ENCODE measurements at regions not wholly inside any gene's neighbourhood (a gene's known extent, or its start where the extent isn't known, plus 50 kb on each side); places are given as distances from the start of the nearest gene placed in this dataset.
"Not testable (repeated sequence)": the region's sequence is repeated elsewhere in the genome, so short reads cannot be mapped to it uniquely, and the experiment has no call there.

GRCh38 chr1:195193134-195193533 lies 1415.1 kb downstream of the KCNT2 start:
- H3K27ac ChIP-seq (ENCODE audit: low read length), result no peak overlapping the region
- ATAC-seq, result no peak

GRCh38 chr1:195188821-195189220 lies 1419.4 kb downstream of the KCNT2 start:
- H3K27me3 ChIP-seq (ENCODE audit: control insufficient read depth, insufficient read depth), result no peaks in the 10 kb centered on the region
- H3K9me3 ChIP-seq (ENCODE audit: control insufficient read depth, low read length), result no peaks in the 10 kb centered on the region
- no peaks in the 10 kb centered on the region for H3K4me1 ChIP-seq (ENCODE audit: control insufficient read depth, insufficient read depth, low read length)
- intact Hi-C loops (cut with DNase I), result no loop called here
- H3K4me3 ChIP-seq (ENCODE audit: low read length), result no peak overlapping the region
- ATAC-seq (no peak), DNase-seq (no peak)
- 41% methylated on average over 3 of the region's 3 CpGs for WGBS
- no peak overlapping the region for H3K27ac ChIP-seq (ENCODE audit: low read length)

More at GRCh38 chr1:195193134-195193533, 1415.1 kb downstream of the KCNT2 start:
- intact Hi-C loops (cut with DNase I), result no loop called here
- Histone ChIP-seq H3K27me3 (ENCODE audit: control insufficient read depth, insufficient read depth) (no peaks in the 10 kb centered on the region), H3K4me1 (ENCODE audit: control insufficient read depth, insufficient read depth, low read length) (no peaks in the 10 kb centered on the region), H3K9me3 (ENCODE audit: control insufficient read depth, low read length) (no peaks in the 10 kb centered on the region), H3K4me3 (ENCODE audit: low read length) (no peak overlapping the region)
- WGBS, result 79% methylated on average over 3 of the region's 3 CpGs
- no peak for DNase-seq

- H3K4me1 ChIP-seq (ENCODE audit: control insufficient read depth, insufficient read depth, low read length), result no peaks in the 10 kb centered on the region
- no peaks in the 10 kb centered on the region for H3K27me3 ChIP-seq (ENCODE audit: control insufficient read depth, insufficient read depth)
- H3K27ac ChIP-seq (ENCODE audit: low read length), result no peak overlapping the region
- DNase-seq (no peak), ATAC-seq (no peak)
- H3K9me3 ChIP-seq (ENCODE audit: control insufficient read depth, low read length), result no peaks in the 10 kb centered on the region
- intact Hi-C loops (cut with DNase I), result no loop called here
- no peak overlapping the region for H3K4me3 ChIP-seq (ENCODE audit: low read length)
- 16% methylated on average over 3 of the region's 3 CpGs for WGBS
Observed at GRCh38 chr1:195186544-195186943, 1421.7 kb downstream of the KCNT2 start.

- WGBS, result 47% methylated on average over 2 of the region's 2 CpGs
- no peaks in the 10 kb centered on the region for H3K9me3 ChIP-seq (ENCODE audit: control insufficient read depth, low read length)
- H3K4me3 ChIP-seq (ENCODE audit: low read length), result no peak overlapping the region
- no peak overlapping the region for H3K27ac ChIP-seq (ENCODE audit: low read length)
- no peak for DNase-seq
- no peak for ATAC-seq
- H3K27me3 ChIP-seq (ENCODE audit: control insufficient read depth, insufficient read depth), result no peaks in the 10 kb centered on the region
- no peaks in the 10 kb centered on the region for H3K4me1 ChIP-seq (ENCODE audit: control insufficient read depth, insufficient read depth, low read length)
- intact Hi-C loops (cut with DNase I), result no loop called here
Observed at GRCh38 chr1:195185736-195186135, 1422.5 kb downstream of the KCNT2 start.

GRCh38 chr1:195185321-195185720 lies 1422.9 kb downstream of the KCNT2 start:
- Histone ChIP-seq H3K27me3 (ENCODE audit: control insufficient read depth, insufficient read depth) (no peaks in the 10 kb centered on the region), H3K9me3 (ENCODE audit: control insufficient read depth, low read length) (no peaks in the 10 kb centered on the region), H3K4me1 (ENCODE audit: control insufficient read depth, insufficient read depth, low read length) (no peaks in the 10 kb centered on the region), H3K27ac (ENCODE audit: low read length) (no peak overlapping the region), H3K4me3 (ENCODE audit: low read length) (no peak overlapping the region)
- ATAC-seq (no peak), DNase-seq (no peak)
- WGBS, result 55% methylated on average over 4 of the region's 4 CpGs
- intact Hi-C loops (cut with DNase I), result no loop called here

GRCh38 chr1:195173753-195174152 lies 1434.5 kb downstream of the KCNT2 start:
- ATAC-seq (no peak), DNase-seq (no peak)
- no peaks in the 10 kb centered on the region for H3K9me3 ChIP-seq (ENCODE audit: control insufficient read depth, low read length)
- intact Hi-C loops (cut with DNase I), result no loop called here
- no peak overlapping the region for H3K27ac ChIP-seq (ENCODE audit: low read length)
- no peaks in the 10 kb centered on the region for H3K4me1 ChIP-seq (ENCODE audit: control insufficient read depth, insufficient read depth, low read length)
- no peak overlapping the region for H3K4me3 ChIP-seq (ENCODE audit: low read length)
- no peaks in the 10 kb centered on the region for H3K27me3 ChIP-seq (ENCODE audit: control insufficient read depth, insufficient read depth)

GRCh38 chr1:195159795-195160194 lies 1448.4 kb downstream of the KCNT2 start:
- H3K27ac ChIP-seq (ENCODE audit: low read length); H3K4me3 ChIP-seq (ENCODE audit: low read length); H3K4me1 ChIP-seq (ENCODE audit: control insufficient read depth, insufficient read depth, low read length); H3K27me3 ChIP-seq (ENCODE audit: control insufficient read depth, insufficient read depth); DNase-seq; ATAC-seq; H3K9me3 ChIP-seq (ENCODE audit: control insufficient read depth, low read length); intact Hi-C loops (cut with DNase I): not testable (repeated sequence)
- 81% methylated on average over 1 of the region's 1 CpG for WGBS

- H3K4me3 ChIP-seq (ENCODE audit: low read length), result no peak overlapping the region
- no peaks in the 10 kb centered on the region for H3K27me3 ChIP-seq (ENCODE audit: control insufficient read depth, insufficient read depth)
- no peak for DNase-seq
- ATAC-seq, result no peak
- WGBS, result 75% methylated on average over 4 of the region's 4 CpGs
- intact Hi-C loops (cut with DNase I), result no loop called here
- no peak overlapping the region for H3K27ac ChIP-seq (ENCODE audit: low read length)
- H3K4me1 ChIP-seq (ENCODE audit: control insufficient read depth, insufficient read depth, low read length), result no peaks in the 10 kb centered on the region
- H3K9me3 ChIP-seq (ENCODE audit: control insufficient read depth, low read length), result no peaks in the 10 kb centered on the region
Observed at GRCh38 chr1:195158091-195158490, 1450.1 kb downstream of the KCNT2 start.

GRCh38 chr1:195153107-195153506 lies 1455.1 kb downstream of the KCNT2 start:
- no peak overlapping the region for H3K4me3 ChIP-seq (ENCODE audit: low read length)
- no peak for ATAC-seq
- H3K4me1 ChIP-seq (ENCODE audit: control insufficient read depth, insufficient read depth, low read length), result no peaks in the 10 kb centered on the region
- WGBS, result 82% methylated on average over 1 of the region's 1 CpG
- DNase-seq, result no peak
- intact Hi-C loops (cut with DNase I), result no loop called here
- no peak overlapping the region for H3K27ac ChIP-seq (ENCODE audit: low read length)
- no peaks in the 10 kb centered on the region for H3K9me3 ChIP-seq (ENCODE audit: control insufficient read depth, low read length)
- no peaks in the 10 kb centered on the region for H3K27me3 ChIP-seq (ENCODE audit: control insufficient read depth, insufficient read depth)

GRCh38 chr1:195150768-195151167 lies 1457.5 kb downstream of the KCNT2 start:
- no peaks in the 10 kb centered on the region for H3K4me1 ChIP-seq (ENCODE audit: control insufficient read depth, insufficient read depth, low read length)
- ATAC-seq, result no peak
- WGBS, result 97% methylated on average over 3 of the region's 3 CpGs

GRCh38 chr1:195141294-195141693 lies 1466.9 kb downstream of the KCNT2 start:
- H3K9me3 ChIP-seq (ENCODE audit: control insufficient read depth, low read length), result peaks cover 2% of the 10 kb centered on the region
- H3K4me1 ChIP-seq (ENCODE audit: control insufficient read depth, insufficient read depth, low read length), result no peaks in the 10 kb centered on the region
- ATAC-seq (no peak), DNase-seq (no peak)
- H3K27me3 ChIP-seq (ENCODE audit: control insufficient read depth, insufficient read depth), result no peaks in the 10 kb centered on the region
- no peak overlapping the region for H3K27ac ChIP-seq (ENCODE audit: low read length)
- intact Hi-C loops (cut with DNase I), result no loop called here
- WGBS, result 94% methylated on average over 2 of the region's 2 CpGs
- H3K4me3 ChIP-seq (ENCODE audit: low read length), result no peak overlapping the region

More at GRCh38 chr1:195150768-195151167, 1457.5 kb downstream of the KCNT2 start:
- H3K9me3 ChIP-seq (ENCODE audit: control insufficient read depth, low read length), result no peaks in the 10 kb centered on the region
- no peak for DNase-seq
- no peak overlapping the region for H3K4me3 ChIP-seq (ENCODE audit: low read length)
- intact Hi-C loops (cut with DNase I), result no loop called here
- H3K27ac ChIP-seq (ENCODE audit: low read length), result no peak overlapping the region
- H3K27me3 ChIP-seq (ENCODE audit: control insufficient read depth, insufficient read depth), result no peaks in the 10 kb centered on the region

GRCh38 chr1:195130598-195130997 lies 1477.6 kb downstream of the KCNT2 start:
- Histone ChIP-seq H3K4me3 (ENCODE audit: low read length) (no peak overlapping the region), H3K4me1 (ENCODE audit: control insufficient read depth, insufficient read depth, low read length) (no peaks in the 10 kb centered on the region), H3K27me3 (ENCODE audit: control insufficient read depth, insufficient read depth) (no peaks in the 10 kb centered on the region), H3K27ac (ENCODE audit: low read length) (no peak overlapping the region), H3K9me3 (ENCODE audit: control insufficient read depth, low read length) (no peaks in the 10 kb centered on the region)
- intact Hi-C loops (cut with DNase I), result no loop called here
- no peak for DNase-seq
- ATAC-seq, result no peak
